ENCODE measurements at regions not wholly inside any gene's neighbourhood (a gene's known extent, or its start where the extent isn't known, plus 50 kb on each side); places are given as distances from the start of the nearest gene placed in this dataset.

- TF ChIP-seq, protein P1, sequence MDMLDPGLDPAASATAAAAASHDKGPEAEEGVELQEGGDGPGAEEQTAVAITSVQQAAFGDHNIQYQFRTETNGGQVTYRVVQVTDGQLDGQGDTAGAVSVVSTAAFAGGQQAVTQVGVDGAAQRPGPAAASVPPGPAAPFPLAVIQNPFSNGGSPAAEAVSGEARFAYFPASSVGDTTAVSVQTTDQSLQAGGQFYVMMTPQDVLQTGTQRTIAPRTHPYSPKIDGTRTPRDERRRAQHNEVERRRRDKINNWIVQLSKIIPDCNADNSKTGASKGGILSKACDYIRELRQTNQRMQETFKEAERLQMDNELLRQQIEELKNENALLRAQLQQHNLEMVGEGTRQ (IDR thresholded peaks at IDR 0.05) = no peak
- TF ChIP-seq, protein P2, sequence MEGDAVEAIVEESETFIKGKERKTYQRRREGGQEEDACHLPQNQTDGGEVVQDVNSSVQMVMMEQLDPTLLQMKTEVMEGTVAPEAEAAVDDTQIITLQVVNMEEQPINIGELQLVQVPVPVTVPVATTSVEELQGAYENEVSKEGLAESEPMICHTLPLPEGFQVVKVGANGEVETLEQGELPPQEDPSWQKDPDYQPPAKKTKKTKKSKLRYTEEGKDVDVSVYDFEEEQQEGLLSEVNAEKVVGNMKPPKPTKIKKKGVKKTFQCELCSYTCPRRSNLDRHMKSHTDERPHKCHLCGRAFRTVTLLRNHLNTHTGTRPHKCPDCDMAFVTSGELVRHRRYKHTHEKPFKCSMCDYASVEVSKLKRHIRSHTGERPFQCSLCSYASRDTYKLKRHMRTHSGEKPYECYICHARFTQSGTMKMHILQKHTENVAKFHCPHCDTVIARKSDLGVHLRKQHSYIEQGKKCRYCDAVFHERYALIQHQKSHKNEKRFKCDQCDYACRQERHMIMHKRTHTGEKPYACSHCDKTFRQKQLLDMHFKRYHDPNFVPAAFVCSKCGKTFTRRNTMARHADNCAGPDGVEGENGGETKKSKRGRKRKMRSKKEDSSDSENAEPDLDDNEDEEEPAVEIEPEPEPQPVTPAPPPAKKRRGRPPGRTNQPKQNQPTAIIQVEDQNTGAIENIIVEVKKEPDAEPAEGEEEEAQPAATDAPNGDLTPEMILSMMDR (IDR thresholded peaks at IDR 0.05) = no peak
- TF ChIP-seq POLR2A (IDR thresholded peaks at IDR 0.05; ENCODE audit: low read length) (no peak), BHLHE40 (IDR thresholded peaks at IDR 0.05; ENCODE audit: low read depth, low read length) (no peak), ZNF302 (CRISPR knock-in tag; IDR thresholded peaks at IDR 0.05) (no peak), CBX2 (IDR thresholded peaks at IDR 0.05; ENCODE audit: borderline replicate concordance, low read depth) (no peak), TFCP2L1 (CRISPR knock-in tag; IDR thresholded peaks at IDR 0.05) (no peak)
Observed at GRCh38 chr5:86926033-86926432, 308.3 kb downstream of the COX7C start.
